Liver (tissue), 8 donors: ENCODE measurements at regions not wholly inside any gene's neighbourhood (a gene's known extent, or its start where the extent isn't known, plus 50 kb on each side); places are given as distances from the start of the nearest gene placed in this dataset.

ENCODE experiments used
- DNase-seq: peaks from one replicate; pipeline ENCODE4 v3.0.0-alpha.2; 2017; ENCODE audit warnings: low spot score
- H3K27ac ChIP-seq, 2 donors: one replicate each; pipeline ENCODE4 v1.7.0; 2013; ENCODE audit warnings: inconsistent platforms in 2 of 2, low read length in 2 of 2, control low read depth in 1 of 2, low read depth in 1 of 2, mild to moderate bottlenecking in 1 of 2
- H3K27me3 ChIP-seq, 4 donors: one replicate each; pipeline versions ENCODE4 v1.6.1 to v1.7.0; 2013; ENCODE audit warnings: low read length in 3 of 4, inconsistent platforms in 1 of 4, mild to moderate bottlenecking in 1 of 4, moderate library complexity in 1 of 4; ENCODE audit not compliant: control insufficient read depth in 4 of 4, insufficient read depth in 4 of 4
- H3K36me3 ChIP-seq, 4 donors: one replicate each; pipeline versions ENCODE4 v1.6.1 to v1.7.0; 2013; ENCODE audit warnings: low read length in 3 of 4, mild to moderate bottlenecking in 3 of 4, low read depth in 1 of 4, moderate library complexity in 1 of 4; ENCODE audit not compliant: control insufficient read depth in 4 of 4, insufficient read depth in 3 of 4
- H3K4me1 ChIP-seq, 4 donors: one replicate each; pipeline versions ENCODE4 v1.6.1 to v1.7.0; 2013; ENCODE audit warnings: low read length in 3 of 4, mild to moderate bottlenecking in 3 of 4, moderate library complexity in 1 of 4; ENCODE audit not compliant: control insufficient read depth in 4 of 4, insufficient read depth in 4 of 4
- H3K4me3 ChIP-seq, 3 donors: one replicate each; pipeline versions ENCODE4 v1.6.1 to v1.7.0; 2013; ENCODE audit warnings: low read length in 3 of 3, control low read depth in 1 of 3, low read depth in 1 of 3, mild to moderate bottlenecking in 1 of 3
- H3K9ac ChIP-seq, 2 donors: one replicate each; pipeline ENCODE4 v1.7.0; 2013; ENCODE audit warnings: low read length in 2 of 2, mild to moderate bottlenecking in 2 of 2, moderate library complexity in 2 of 2, control low read depth in 1 of 2, low read depth in 1 of 2
- H3K9me3 ChIP-seq, 4 donors: one replicate each; pipeline versions ENCODE4 v1.6.1 to v1.7.0; 2013; ENCODE audit warnings: low read length in 3 of 4; ENCODE audit not compliant: control insufficient read depth in 4 of 4
- ATF3 ChIP-seq: IDR thresholded peaks from 2 replicates; pipeline ENCODE4 v1.6.1; 2016; ENCODE audit warnings: antibody characterized with exemption
- EGR1 ChIP-seq, 2 donors: IDR thresholded peaks; 2 replicates each; pipeline ENCODE4 v1.6.1; 2016 to 2018; ENCODE audit warnings: antibody characterized with exemption in 2 of 2, low read depth in 2 of 2
- FOXA1 ChIP-seq: IDR thresholded peaks from 2 replicates; pipeline ENCODE4 v1.6.1; 2016; ENCODE audit warnings: antibody characterized with exemption
- FOXA2 ChIP-seq: IDR thresholded peaks from 2 replicates; pipeline ENCODE4 v1.6.1; 2016; ENCODE audit warnings: antibody characterized with exemption
- GABPA ChIP-seq, 2 donors: IDR thresholded peaks in 1 of 2; conservative IDR thresholded peaks in 1 of 2; 2 replicates each; pipeline ENCODE4 v1.6.1; 2016; ENCODE audit warnings: antibody characterized with exemption in 2 of 2, mild to moderate bottlenecking in 1 of 2, moderate library complexity in 1 of 2
- HNF4A ChIP-seq, 2 donors: conservative IDR thresholded peaks; 2 replicates each; pipeline ENCODE4 v1.6.1; 2016; ENCODE audit warnings: antibody characterized with exemption in 2 of 2, mild to moderate bottlenecking in 2 of 2
- HNF4G ChIP-seq: IDR thresholded peaks from 2 replicates; pipeline ENCODE4 v1.6.1; 2016; ENCODE audit warnings: antibody characterized with exemption
- JUND ChIP-seq, 2 donors: IDR thresholded peaks; 2 replicates each; pipeline ENCODE4 v1.6.1; 2016; ENCODE audit warnings: antibody characterized with exemption in 2 of 2
- MAX ChIP-seq: IDR thresholded peaks from 2 replicates; pipeline ENCODE4 v1.6.1; 2016; ENCODE audit warnings: antibody characterized with exemption
- RAD21 ChIP-seq, 2 donors: IDR thresholded peaks; 2 replicates each; pipeline ENCODE4 v1.6.1; 2016; ENCODE audit warnings: antibody characterized with exemption in 2 of 2, mild to moderate bottlenecking in 2 of 2
- REST ChIP-seq: IDR thresholded peaks from 2 replicates; pipeline ENCODE4 v1.6.1; 2016; ENCODE audit warnings: antibody characterized with exemption, mild to moderate bottlenecking
- SP1 ChIP-seq: IDR thresholded peaks from 2 replicates; pipeline ENCODE4 v1.6.1; 2018; ENCODE audit warnings: antibody characterized with exemption, mild to moderate bottlenecking
- YY1 ChIP-seq: IDR thresholded peaks from 2 replicates; pipeline ENCODE4 v1.6.1; 2016; ENCODE audit warnings: antibody characterized with exemption, mild to moderate bottlenecking
- WGBS: extraction: QIAGEN DNeasy Blood & Tissue Kit; methylation state at CpG from one replicate; pipeline ENCODE4 v1.1.7; 2013; 5-methylcytosine and 5-hydroxymethylcytosine counted together
- TF ChIP-seq, protein P1 (sequence below): IDR thresholded peaks from 2 replicates; pipeline ENCODE4 v1.6.1; 2016; ENCODE audit warnings: antibody characterized with exemption
- TF ChIP-seq, protein P2 (sequence below): fragments of 150-350 bp; IDR thresholded peaks from 2 replicates; pipeline ENCODE4 v1.5.1; 2017; ENCODE audit warnings: improper control_type of control experiment, low read depth, low read length; ENCODE audit not compliant: missing input control
- donor health status: healthy.
- donor health status: healthy.
- donor health status: healthy.
- donor health status: healthy.
- donor health status: healthy.

GRCh38 chr14:26380637-26381036 lies 217.2 kb downstream of the NOVA1 start:
- H3K4me1 ChIP-seq, result no peaks in the 10 kb centered on the region
- TF ChIP-seq FOXA1 (no peak), YY1 (no peak), HNF4A (conservative IDR thresholded peaks at IDR 0.05) (no peak), MAX (no peak), REST (no peak), SP1 (no peak), EGR1 (IDR thresholded peaks at IDR 0.05; ENCODE audit: low read depth in 2 of 2) (no peak), ATF3 (no peak), JUND (IDR thresholded peaks at IDR 0.05) (no peak), GABPA (IDR thresholded peaks at IDR 0.05 in 1 of 2, conservative IDR thresholded peaks at IDR 0.05 in 1 of 2) (no peak), FOXA2 (no peak), HNF4G (no peak)
- TF ChIP-seq, protein P1, sequence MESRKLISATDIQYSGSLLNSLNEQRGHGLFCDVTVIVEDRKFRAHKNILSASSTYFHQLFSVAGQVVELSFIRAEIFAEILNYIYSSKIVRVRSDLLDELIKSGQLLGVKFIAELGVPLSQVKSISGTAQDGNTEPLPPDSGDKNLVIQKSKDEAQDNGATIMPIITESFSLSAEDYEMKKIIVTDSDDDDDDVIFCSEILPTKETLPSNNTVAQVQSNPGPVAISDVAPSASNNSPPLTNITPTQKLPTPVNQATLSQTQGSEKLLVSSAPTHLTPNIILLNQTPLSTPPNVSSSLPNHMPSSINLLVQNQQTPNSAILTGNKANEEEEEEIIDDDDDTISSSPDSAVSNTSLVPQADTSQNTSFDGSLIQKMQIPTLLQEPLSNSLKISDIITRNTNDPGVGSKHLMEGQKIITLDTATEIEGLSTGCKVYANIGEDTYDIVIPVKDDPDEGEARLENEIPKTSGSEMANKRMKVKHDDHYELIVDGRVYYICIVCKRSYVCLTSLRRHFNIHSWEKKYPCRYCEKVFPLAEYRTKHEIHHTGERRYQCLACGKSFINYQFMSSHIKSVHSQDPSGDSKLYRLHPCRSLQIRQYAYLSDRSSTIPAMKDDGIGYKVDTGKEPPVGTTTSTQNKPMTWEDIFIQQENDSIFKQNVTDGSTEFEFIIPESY, result no peak
- TF ChIP-seq, protein P2, sequence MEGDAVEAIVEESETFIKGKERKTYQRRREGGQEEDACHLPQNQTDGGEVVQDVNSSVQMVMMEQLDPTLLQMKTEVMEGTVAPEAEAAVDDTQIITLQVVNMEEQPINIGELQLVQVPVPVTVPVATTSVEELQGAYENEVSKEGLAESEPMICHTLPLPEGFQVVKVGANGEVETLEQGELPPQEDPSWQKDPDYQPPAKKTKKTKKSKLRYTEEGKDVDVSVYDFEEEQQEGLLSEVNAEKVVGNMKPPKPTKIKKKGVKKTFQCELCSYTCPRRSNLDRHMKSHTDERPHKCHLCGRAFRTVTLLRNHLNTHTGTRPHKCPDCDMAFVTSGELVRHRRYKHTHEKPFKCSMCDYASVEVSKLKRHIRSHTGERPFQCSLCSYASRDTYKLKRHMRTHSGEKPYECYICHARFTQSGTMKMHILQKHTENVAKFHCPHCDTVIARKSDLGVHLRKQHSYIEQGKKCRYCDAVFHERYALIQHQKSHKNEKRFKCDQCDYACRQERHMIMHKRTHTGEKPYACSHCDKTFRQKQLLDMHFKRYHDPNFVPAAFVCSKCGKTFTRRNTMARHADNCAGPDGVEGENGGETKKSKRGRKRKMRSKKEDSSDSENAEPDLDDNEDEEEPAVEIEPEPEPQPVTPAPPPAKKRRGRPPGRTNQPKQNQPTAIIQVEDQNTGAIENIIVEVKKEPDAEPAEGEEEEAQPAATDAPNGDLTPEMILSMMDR, result no peak
- no peak overlapping the region for H3K27ac ChIP-seq
- H3K36me3 ChIP-seq, result no peaks in the 10 kb centered on the region
- H3K9me3 ChIP-seq, result no peaks in the 10 kb centered on the region
- no peak overlapping the region for H3K9ac ChIP-seq
- no peak for DNase-seq
- H3K27me3 ChIP-seq, result no peaks in the 10 kb centered on the region
- H3K4me3 ChIP-seq, result no peak overlapping the region
- WGBS, result 92% methylated on average over 1 of the region's 1 CpG

- Histone ChIP-seq H3K9me3 (no peaks in the 10 kb centered on the region), H3K27ac (no peak overlapping the region), H3K27me3 (no peaks in the 10 kb centered on the region), H3K4me1 (no peaks in the 10 kb centered on the region), H3K4me3 (no peak overlapping the region), H3K9ac (no peak overlapping the region), H3K36me3 (no peaks in the 10 kb centered on the region)
- 61% methylated on average over 1 of the region's 1 CpG for WGBS
- DNase-seq, result no peak
- TF ChIP-seq YY1 (no peak), FOXA1 (no peak), SP1 (no peak), RAD21 (IDR thresholded peaks at IDR 0.05) (no peak), ATF3 (no peak), REST (no peak)
- TF ChIP-seq, protein P2, result no peak
- TF ChIP-seq, protein P1, result no peak
Measured at GRCh38 chr14:26379951-26380350, 217.9 kb downstream of the NOVA1 start.
